ENCODE measurements at regions not wholly inside any gene's neighbourhood (a gene's known extent, or its start where the extent isn't known, plus 50 kb on each side); places are given as distances from the start of the nearest gene placed in this dataset.
"Not testable (repeated sequence)": the region's sequence is repeated elsewhere in the genome, so short reads cannot be mapped to it uniquely, and the experiment has no call there.

- no peak for DNase-seq (ENCODE audit: low read depth in 1 of 2, low spot score in 1 of 2)
Measured at GRCh38 chr15:53133255-53133850, 343.2 kb upstream of the ONECUT1 start.

GRCh38 chr15:53130943-53131342, 340.8 kb upstream of the ONECUT1 start:
- no peak for DNase-seq (ENCODE audit: low read depth in 1 of 2, low spot score in 1 of 2)

- DNase-seq (ENCODE audit: low read depth in 1 of 2, low spot score in 1 of 2), result no peak
Measured at GRCh38 chr15:53129121-53129904, 339.2 kb upstream of the ONECUT1 start.

- no peak for DNase-seq (ENCODE audit: low read depth in 1 of 2, low spot score in 1 of 2)
Measured at GRCh38 chr15:53128652-53129051, 338.5 kb upstream of the ONECUT1 start.

- no peak for DNase-seq (ENCODE audit: low read depth in 1 of 2, low spot score in 1 of 2)
Measured at GRCh38 chr15:53126144-53126543, 336.0 kb upstream of the ONECUT1 start.

- DNase-seq (ENCODE audit: low read depth in 1 of 2, low spot score in 1 of 2), result no peak
Measured at GRCh38 chr15:53122818-53123217, 332.7 kb upstream of the ONECUT1 start.

GRCh38 chr15:53116915-53117314, 326.8 kb upstream of the ONECUT1 start:
- not testable (repeated sequence) for DNase-seq (ENCODE audit: low read depth in 1 of 2, low spot score in 1 of 2)

- DNase-seq (ENCODE audit: low read depth in 1 of 2, low spot score in 1 of 2), result no peak
Measured at GRCh38 chr15:53116169-53116568, 326.0 kb upstream of the ONECUT1 start.

- DNase-seq (ENCODE audit: low read depth in 1 of 2, low spot score in 1 of 2), result no peak
Measured at GRCh38 chr15:53115563-53115962, 325.4 kb upstream of the ONECUT1 start.

GRCh38 chr15:53114960-53115359, 324.8 kb upstream of the ONECUT1 start:
- no peak for DNase-seq (ENCODE audit: low read depth in 1 of 2, low spot score in 1 of 2)

- no peak for DNase-seq (ENCODE audit: low read depth in 1 of 2, low spot score in 1 of 2)
Measured at GRCh38 chr15:53110999-53111398, 320.9 kb upstream of the ONECUT1 start.

GRCh38 chr15:53108319-53108718, 318.2 kb upstream of the ONECUT1 start:
- DNase-seq (ENCODE audit: low read depth in 1 of 2, low spot score in 1 of 2), result no peak

- DNase-seq (ENCODE audit: low read depth in 1 of 2, low spot score in 1 of 2), result no peak
Measured at GRCh38 chr15:53107855-53108254, 317.7 kb upstream of the ONECUT1 start.

- no peak for DNase-seq (ENCODE audit: low read depth in 1 of 2, low spot score in 1 of 2)
Measured at GRCh38 chr15:53106505-53107286, 316.6 kb upstream of the ONECUT1 start.

GRCh38 chr15:53102483-53102882, 312.3 kb upstream of the ONECUT1 start:
- no peak for DNase-seq (ENCODE audit: low read depth in 1 of 2, low spot score in 1 of 2)

- no peak for DNase-seq (ENCODE audit: low read depth in 1 of 2, low spot score in 1 of 2)
Measured at GRCh38 chr15:53080484-53080883, 290.3 kb upstream of the ONECUT1 start.

- no peak for DNase-seq (ENCODE audit: low read depth in 1 of 2, low spot score in 1 of 2)
Measured at GRCh38 chr15:53074221-53074620, 284.1 kb upstream of the ONECUT1 start.

GRCh38 chr15:53072077-53072476, 281.9 kb upstream of the ONECUT1 start:
- no peak for DNase-seq (ENCODE audit: low read depth in 1 of 2, low spot score in 1 of 2)

GRCh38 chr15:53068636-53069035, 278.5 kb upstream of the ONECUT1 start:
- no peak for DNase-seq (ENCODE audit: low read depth in 1 of 2, low spot score in 1 of 2)

GRCh38 chr15:53059273-53060043, 269.3 kb upstream of the ONECUT1 start:
- DNase-seq (ENCODE audit: low read depth in 1 of 2, low spot score in 1 of 2), result no peak

- DNase-seq (ENCODE audit: low read depth in 1 of 2, low spot score in 1 of 2), result no peak
Measured at GRCh38 chr15:53046153-53046790, 256.1 kb upstream of the ONECUT1 start.
